Globus pallidus (tissue), 1 donor: ENCODE measurements at regions not wholly inside any gene's neighbourhood (a gene's known extent, or its start where the extent isn't known, plus 50 kb on each side); places are given as distances from the start of the nearest gene placed in this dataset.

ENCODE experiments used
- DNase-seq: peaks from one replicate; pipeline ENCODE4 v3.0.0-alpha.2; 2015; ENCODE audit warnings: low spot score

- DNase-seq, result peak; percentile 4
Observed at GRCh38 chr22:49209452-49210195, 618.0 kb downstream of the BRD1 start.

DNA sequence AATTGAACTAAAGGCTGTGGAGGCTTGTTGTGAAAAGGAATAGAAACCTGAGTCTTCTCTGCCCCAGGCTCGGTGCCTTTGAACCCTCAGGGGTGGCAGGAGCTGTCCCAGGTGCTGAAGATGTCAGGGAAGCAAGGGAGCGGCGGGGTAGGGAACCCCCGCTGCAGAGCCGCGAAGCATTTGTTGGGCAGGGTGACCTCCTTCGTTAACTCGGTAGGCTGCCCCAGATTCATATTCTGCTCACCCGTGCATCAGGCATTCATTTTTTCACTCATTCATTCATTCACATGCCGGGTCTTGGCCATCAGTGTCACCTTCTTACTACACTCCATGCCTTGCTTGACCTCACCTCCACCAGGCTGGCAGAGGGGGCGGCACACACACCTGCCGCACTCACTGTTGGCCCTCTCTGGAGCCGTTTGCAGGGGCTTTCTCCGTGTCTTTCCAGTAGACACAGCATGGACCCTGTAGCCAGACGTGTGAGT, 618.9 kb downstream of the BRD1 start:
- DNase-seq, result no peak

- DNase-seq, result no peak
Observed at GRCh38 chr22:49208004-49208402, 619.7 kb downstream of the BRD1 start.

DNA sequence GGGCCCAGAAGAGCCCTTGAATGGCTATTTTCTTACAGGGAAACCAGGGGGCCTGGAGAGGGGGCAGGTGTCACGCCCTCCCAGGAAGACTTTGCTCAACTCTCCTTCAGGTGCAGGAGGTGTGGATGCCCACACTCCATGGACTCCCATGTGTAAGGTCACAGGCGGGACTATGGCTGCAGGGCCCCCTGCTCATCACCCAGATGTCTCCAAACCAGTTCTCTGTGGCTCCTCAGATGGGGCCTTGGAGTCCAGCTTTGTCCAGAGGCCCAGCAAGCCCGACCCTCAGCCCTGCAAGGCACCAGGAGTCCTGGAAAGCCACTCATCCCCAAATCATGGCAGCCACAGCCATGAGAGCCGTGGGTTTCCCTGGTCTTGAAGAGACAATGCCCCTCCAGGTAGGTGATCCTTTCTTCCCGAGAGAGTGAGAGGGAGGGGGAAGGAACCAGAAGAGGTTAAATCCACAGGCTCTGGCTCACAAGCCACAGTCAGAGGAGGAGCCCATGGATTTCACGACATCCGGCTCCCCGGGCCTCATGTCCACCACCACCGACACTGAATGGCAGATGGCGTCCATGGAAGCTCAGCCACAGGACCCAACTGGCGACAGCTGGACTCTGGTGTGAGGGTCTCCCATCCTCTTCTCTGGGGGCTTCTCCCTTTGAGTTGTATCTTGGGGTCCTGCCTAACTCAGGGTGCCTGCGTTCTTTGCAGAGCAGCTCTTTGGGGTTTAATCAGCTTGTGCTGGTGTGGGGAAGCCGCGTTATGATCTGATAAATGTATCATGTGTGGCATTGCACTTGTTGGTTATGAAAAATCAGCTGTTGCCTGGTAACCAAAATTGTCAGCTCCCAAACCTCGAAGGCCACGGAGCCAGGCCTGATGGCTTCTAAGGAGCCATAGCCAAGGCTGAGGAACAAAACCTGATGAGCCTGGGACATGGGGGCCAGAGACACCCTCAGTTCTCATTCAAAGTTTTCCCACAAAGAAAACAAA, 620.4 kb downstream of the BRD1 start:
- DNase-seq, result no peak

GRCh38 chr22:49206281-49206680, 621.4 kb downstream of the BRD1 start:
- DNase-seq, result no peak

DNA sequence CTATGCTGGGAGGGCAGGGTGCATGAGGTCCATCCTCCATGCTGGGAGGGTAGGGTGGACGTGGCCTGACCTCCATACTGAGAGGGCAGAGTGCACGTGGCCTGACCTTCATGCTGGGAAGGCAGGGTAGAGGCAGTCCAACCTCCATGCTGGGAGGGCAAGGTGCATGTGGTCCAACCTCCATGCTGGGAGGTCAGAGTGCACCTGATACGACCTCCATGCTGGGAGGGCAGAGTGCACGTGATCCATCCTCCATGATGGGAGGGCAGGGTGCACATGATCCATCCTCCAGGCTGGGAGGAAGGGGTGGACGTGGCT, 622.2 kb downstream of the BRD1 start:
- no peak for DNase-seq

DNA sequence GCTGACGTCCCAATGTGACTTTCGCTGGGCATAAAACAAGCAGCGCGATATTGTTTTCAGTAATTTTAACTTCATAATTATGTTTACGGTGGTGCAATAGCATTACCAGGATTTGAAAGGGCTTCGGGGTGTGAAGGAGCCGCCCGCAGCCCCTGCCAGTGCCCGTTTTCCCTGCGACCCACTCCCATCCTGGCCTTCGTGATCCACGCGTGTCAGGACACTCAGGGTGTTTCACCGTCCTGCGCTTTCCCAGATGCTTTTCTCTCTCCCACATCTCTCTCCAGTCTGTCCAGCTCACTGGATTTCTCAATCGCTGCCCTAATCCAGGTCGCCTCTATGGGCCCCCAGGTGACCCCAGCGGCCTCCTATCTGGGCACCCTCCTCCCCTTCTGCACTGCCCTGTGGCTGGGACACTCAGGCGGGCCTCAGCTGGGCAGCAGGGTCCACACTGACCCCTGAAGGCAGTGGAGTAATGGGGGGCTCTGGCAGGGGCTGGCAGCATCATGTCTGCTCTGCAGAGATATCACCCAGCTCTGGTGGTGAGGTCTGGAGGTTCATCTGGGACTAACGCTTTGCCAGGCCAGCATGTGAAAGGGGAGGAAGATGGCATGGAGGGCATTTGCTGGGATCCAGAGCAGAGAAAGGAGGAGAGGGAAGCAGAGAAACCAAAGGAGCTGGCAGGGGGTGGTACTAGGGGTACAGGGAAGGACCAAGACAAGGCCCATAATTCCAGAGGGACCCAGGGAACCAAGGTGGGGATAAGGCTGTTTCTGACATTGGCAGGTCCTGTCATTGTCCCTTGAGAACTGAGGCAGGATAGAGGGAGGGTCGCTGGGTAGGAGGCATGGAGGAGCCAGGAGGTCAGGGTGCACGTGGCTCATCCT, 622.8 kb downstream of the BRD1 start:
- DNase-seq, result no peak

GRCh38 chr22:49203859-49204598, 623.6 kb downstream of the BRD1 start:
- DNase-seq, result no peak

DNA sequence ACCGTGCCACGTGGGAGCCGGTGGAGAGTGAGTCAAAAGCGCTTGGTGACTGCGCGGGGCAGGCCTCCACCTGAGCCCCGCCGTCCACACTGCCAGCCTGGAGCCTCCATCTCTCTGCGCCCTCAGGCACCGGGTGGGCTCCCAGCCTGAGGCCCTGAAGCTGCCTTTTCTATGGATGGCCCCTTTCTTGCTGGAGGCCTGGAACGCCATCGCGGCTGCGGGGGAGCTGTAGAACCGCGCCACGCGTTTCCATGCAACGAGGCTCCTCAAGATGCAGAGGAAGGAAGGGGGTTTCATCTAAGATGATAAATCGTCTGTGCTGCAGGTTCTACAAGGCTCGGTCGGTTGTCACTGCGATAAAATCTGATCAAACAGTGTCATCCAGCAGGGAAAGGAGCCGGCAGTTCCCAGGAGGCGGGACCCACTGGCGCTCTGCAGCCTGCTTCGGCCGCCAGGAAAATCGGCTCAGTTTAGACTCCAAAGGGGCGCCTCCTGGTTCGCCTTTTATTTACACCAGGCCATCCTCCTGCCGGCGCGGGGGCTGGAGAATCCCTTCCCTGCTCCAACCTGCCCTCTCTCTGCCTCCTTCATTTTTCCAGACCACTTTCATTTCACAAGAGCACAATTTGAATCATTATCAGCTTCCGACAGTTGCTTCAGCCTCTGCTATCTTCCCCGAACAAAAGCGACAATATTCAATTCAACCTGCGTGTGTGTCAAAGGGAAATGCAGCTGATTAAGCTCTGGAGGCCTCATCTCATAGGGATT, 624.4 kb downstream of the BRD1 start:
- no peak for DNase-seq

- DNase-seq, result no peak
Observed at GRCh38 chr22:49202226-49202625, 625.4 kb downstream of the BRD1 start.

DNA sequence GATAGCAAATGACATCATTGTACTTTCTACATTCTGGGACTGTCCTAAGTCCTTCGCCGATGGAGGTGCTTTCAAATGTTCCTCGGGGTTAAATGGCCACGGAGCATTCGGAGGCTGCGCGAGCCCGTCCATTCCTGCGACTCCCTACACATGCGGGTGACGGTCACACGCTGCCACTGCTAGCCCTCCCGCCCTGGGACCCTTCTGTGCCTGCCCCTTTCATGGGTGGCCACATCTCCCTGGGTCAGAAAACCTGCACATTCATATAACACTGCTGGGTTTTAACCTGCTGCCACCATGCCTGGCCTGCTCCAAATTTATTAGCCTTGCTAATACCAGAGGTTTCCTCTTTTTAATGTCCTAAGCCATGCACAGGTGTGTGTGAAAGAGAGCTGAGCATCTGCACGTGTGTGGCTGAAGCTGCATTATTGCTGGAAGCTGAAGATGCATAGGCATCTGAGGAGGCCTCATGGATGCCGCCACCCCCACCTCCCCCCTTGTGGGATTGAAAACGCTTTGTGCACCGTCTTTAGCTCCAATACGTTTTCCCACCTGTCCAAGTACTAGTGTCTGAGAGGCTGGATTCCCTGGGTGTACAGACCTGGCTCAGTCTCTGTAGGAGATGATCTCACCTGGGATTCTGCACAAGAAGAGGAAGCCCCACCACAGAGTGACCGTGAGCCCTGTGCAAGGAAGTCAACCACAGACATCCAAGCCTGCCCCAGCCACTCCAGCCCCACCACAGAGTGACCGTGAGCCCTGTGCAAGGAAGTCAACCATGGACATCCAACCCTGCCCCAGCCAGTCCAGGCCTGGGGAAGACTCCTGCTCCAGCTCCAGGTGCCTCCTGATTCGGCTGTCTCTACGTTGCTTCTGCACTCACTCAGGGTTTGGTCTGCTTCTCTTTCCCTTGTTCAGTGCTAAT, 626.4 kb downstream of the BRD1 start:
- DNase-seq, result no peak

GRCh38 chr22:49199224-49199623, 628.4 kb downstream of the BRD1 start:
- DNase-seq, result no peak

DNA sequence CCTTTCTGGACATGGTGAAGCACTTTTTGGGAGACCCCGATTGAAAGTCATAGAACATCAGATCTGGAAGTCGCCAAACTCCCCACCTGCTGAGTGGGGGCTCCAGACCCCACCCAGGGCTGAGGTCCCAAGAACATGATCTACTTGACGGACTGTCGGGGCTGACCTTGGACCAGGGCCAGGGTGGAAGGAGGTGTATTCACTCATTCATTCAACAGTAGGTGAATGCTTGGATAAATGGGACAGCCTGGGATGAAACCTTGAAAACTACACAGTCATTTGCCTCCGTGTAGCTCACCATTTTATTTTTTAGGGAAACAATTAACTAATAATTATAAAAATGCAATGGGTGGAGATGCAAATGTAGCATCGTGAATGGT, 629.0 kb downstream of the BRD1 start:
- no peak for DNase-seq

- DNase-seq, result no peak
Observed at GRCh38 chr22:49197986-49198704, 629.5 kb downstream of the BRD1 start.

DNA sequence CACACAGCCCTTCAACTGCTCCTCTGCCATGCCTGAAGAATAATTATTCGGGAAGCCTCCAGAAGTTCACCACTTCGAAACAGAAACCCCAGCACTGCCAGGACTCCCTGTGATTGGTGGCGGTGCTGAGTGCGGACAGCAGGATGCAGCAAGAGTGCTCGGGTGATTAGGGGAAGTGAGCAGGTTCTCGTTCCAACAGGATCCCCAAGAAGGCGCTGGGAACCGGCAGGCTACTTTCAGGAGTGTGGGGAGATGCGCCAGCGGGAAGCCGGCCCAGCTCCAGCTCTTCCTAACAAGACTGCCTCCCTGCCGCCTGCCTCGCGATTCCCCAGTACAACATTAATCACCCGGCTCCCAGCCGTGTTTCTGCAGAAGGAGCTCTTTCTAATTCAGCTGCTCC, 630.2 kb downstream of the BRD1 start:
- DNase-seq, result peak; percentile 0

- DNase-seq, result no peak
Observed at GRCh38 chr22:49196046-49196511, 631.6 kb downstream of the BRD1 start.

DNA sequence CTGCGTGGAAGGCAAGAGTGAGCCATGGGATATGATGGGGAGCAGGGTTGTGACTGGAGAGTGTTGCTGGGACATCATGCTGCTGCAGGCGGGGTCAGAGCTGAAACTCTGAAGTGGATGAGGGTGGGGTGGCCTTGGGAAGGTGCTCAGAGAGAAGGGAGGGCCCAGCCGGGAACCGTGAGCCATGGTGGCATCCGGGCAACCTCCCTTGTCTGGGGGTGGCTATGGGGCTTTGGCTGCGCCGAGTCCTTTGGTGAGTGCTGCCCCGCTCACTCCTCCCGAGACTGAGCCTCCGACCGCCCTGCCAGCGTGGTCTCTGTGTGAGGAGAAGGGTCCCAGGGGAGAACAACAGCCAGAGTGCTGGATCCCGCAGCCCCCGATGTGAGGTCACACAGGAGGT, 632.0 kb downstream of the BRD1 start:
- no peak for DNase-seq

DNA sequence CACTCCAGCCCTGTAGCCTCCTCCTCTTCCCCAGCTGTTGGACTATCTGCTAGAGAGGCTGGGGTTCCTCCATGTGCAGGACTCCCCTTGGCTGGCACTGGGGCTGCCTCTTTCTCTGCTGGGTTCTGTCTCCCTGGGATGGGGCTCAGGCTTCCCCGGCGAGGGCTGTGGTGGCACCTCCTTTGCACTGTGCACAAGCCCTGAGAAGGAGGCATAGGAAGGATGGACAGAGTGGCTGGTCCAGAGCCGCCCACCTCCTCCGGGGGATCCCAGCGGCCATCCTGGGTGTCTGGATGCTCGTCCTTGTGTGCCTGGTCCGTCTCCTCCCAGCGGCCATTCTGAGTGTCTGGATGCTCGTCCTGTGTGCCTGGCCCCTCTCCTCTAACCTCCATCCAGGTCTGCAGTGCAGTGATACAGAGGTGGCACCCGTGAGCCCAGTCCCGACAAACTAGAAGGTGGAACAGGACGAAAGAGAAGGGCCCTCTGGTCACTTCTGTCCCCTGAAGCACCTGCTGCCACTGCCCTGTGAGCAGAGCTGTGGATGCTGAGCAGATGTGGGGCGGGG, 633.7 kb downstream of the BRD1 start:
- no peak for DNase-seq
